ENCODE measurements at regions not wholly inside any gene's neighbourhood (a gene's known extent, or its start where the extent isn't known, plus 50 kb on each side); places are given as distances from the start of the nearest gene placed in this dataset.

DNA sequence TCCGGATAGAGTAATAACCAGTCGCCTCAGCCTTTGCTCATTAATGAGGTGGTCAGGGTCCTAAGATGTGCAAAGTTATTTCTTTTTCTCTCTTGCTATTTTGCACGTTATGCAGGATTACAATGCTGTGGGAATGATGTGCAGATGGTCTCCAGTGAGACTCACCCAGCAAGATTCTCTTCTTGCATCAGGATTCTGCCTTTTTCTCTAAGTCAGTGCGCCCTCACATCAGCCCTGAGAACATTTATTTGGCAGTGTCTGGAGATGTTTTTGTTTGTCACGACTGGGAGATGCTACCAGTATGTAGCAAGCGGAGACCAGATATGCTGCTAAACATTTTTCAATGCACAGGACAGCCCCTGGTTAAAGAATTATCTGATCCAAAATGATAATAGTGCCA lies 280.3 kb upstream of the WWC1 start:
- TF ChIP-seq, protein P1, sequence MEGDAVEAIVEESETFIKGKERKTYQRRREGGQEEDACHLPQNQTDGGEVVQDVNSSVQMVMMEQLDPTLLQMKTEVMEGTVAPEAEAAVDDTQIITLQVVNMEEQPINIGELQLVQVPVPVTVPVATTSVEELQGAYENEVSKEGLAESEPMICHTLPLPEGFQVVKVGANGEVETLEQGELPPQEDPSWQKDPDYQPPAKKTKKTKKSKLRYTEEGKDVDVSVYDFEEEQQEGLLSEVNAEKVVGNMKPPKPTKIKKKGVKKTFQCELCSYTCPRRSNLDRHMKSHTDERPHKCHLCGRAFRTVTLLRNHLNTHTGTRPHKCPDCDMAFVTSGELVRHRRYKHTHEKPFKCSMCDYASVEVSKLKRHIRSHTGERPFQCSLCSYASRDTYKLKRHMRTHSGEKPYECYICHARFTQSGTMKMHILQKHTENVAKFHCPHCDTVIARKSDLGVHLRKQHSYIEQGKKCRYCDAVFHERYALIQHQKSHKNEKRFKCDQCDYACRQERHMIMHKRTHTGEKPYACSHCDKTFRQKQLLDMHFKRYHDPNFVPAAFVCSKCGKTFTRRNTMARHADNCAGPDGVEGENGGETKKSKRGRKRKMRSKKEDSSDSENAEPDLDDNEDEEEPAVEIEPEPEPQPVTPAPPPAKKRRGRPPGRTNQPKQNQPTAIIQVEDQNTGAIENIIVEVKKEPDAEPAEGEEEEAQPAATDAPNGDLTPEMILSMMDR (IDR thresholded peaks at IDR 0.05; ENCODE audit: borderline replicate concordance, insufficient read depth, low read depth, low read length) = no peak
- no peak overlapping the region for H3K4me3 ChIP-seq (ENCODE audit: low read depth, low read length)

DNA sequence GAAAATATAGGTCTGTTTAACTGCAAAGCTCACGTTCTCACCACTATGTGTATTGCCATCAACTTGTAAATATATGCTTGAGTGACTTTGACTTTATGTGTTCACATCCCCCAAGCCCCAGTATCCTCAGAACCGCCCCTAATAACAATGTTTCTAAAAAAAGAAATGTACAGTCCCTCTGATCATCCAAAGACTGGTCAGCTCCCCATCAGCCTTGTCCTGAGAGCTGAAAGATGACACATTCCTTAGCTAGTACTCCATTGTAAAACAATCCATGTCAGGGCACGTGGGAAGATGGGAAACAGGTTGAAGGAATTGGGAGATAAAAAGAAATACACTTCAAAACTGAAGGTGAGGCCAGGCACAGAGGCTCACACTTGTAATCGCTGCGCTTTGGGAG lies 279.4 kb upstream of the WWC1 start:
- no peak overlapping the region for H3K4me3 ChIP-seq (ENCODE audit: low read depth, low read length)
- TF ChIP-seq, protein P1 (IDR thresholded peaks at IDR 0.05; ENCODE audit: borderline replicate concordance, insufficient read depth, low read depth, low read length) = no peak

DNA sequence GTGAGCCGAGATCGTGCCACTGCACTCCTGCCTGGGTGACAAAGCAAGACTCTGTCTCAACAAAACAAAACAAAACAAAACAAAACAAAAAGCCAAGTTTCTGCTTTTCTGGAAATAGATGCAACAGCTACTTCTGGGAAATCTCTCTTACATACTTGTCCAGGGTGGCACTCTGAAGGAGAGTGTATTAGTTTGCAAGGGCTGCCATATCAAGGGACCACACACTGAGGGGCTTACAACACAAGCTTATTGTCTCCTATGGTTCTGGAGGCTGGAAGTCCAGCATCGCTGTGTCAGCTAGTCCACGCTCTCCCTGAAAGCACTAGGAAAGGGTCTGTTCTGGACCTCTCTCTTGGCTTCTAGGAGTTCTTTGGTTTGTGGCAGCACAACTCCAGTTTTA lies 277.9 kb upstream of the WWC1 start:
- H3K4me3 ChIP-seq (ENCODE audit: low read depth, low read length) = no peak overlapping the region
- TF ChIP-seq, protein P1 (IDR thresholded peaks at IDR 0.05; ENCODE audit: borderline replicate concordance, insufficient read depth, low read depth, low read length) = no peak

DNA sequence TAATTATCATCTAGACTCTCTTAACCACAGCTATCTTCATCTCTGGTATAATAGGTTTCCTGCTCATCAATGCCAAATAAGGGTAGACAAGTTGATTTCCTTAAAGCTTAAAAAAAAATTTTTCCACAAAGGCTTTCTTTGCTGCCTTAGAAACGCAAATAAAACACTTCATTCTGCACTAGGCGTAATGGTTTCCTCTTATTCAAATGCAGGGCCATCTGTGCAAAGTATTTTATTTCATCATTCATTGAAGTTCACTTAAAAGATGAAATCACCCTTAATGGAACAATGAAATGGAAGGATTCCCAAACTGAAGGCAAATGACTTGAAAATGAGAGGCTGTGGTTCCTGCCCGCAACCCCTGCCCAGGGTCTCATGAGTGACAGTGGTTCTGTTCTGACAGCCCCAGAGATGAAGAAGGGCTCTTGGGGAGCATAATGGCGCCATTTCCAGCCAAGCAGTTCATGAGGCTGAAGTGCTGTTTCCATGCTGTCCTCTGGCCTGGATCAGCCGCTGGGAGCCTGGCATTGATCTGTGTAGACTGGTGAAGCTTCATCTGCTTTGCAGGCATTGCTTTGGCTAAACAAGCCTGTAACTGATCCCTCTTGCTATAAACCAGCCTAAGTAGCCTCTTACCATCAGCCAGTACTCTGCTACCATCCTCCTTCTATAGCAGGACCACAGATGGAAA lies 276.9 kb upstream of the WWC1 start:
- TF ChIP-seq, protein P1 (IDR thresholded peaks at IDR 0.05; ENCODE audit: borderline replicate concordance, insufficient read depth, low read depth, low read length) = no peak
- H3K4me3 ChIP-seq (ENCODE audit: low read depth, low read length) = no peak overlapping the region

DNA sequence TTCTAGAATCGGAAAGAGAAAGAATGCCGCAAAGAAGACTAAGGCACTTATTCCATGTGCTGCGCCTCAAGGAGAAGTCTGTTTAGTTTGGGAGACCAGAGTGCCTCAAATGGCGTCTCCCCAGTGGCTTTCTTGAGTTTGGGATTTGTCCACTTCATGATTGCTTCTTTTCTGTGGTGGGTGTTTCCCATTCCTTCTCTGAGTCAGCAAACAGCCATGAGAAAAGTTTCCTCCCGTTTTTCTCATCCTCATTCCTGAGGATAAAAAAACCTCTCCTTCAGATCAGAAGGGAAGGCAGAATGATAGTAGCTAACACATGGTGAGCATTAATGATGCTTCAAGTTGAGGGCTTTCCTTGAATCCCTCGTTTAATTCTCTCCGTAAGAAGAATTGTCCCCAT lies 275.9 kb upstream of the WWC1 start:
- H3K4me3 ChIP-seq (ENCODE audit: low read depth, low read length) = no peak overlapping the region

DNA sequence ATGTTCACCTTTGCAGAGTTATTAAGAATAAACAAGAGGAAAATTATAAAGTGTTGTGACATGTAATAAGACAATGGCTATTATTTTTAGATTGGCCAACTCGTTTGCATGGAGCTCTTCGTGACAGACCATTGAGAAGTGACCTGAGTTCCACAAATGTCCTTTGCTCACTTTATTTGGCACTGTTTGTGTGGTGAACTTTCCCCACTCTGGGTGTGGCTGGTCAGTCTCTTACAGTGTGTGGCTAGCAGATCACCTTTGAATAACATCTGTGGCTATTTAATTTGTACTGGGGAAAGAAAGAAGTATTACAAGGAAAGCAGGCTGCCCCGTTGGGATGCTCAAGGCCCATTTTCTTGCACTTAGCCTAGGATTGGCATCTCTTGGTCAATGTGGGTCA lies 274.1 kb upstream of the WWC1 start:
- TF ChIP-seq, protein P1 (IDR thresholded peaks at IDR 0.05; ENCODE audit: borderline replicate concordance, insufficient read depth, low read depth, low read length) = no peak
- H3K4me3 ChIP-seq (ENCODE audit: low read depth, low read length) = no peak overlapping the region

More for the DNA sequence above, 275.9 kb upstream of the WWC1 start:
- TF ChIP-seq, protein P1 (IDR thresholded peaks at IDR 0.05; ENCODE audit: borderline replicate concordance, insufficient read depth, low read depth, low read length) = no peak

DNA sequence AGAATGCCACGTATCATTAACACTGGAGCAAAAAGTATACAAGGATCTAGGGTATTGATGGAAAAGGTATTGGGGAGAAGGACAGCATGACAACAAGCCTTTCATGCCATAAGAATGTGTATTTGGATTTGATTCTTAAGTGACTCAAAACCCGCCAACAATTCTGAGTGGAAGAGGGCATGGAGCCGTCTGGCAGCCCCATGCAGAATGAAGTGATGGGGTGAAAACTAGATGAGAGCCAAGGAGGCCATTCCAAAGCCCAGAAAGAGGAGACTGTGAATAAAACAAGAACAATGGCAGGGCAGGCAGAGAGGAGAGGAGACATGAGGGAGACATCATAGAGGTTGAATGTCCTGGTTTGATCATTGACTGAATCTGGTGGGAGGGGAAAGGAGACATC lies 272.3 kb upstream of the WWC1 start:
- no peak overlapping the region for H3K4me3 ChIP-seq (ENCODE audit: low read depth, low read length)
- TF ChIP-seq, protein P1 (IDR thresholded peaks at IDR 0.05; ENCODE audit: borderline replicate concordance, insufficient read depth, low read depth, low read length) = no peak

Data from GM12875 (cell line).